ENCODE measurements at regions not wholly inside any gene's neighbourhood (a gene's known extent, or its start where the extent isn't known, plus 50 kb on each side); places are given as distances from the start of the nearest gene placed in this dataset.
"Not testable (repeated sequence)": the region's sequence is repeated elsewhere in the genome, so short reads cannot be mapped to it uniquely, and the experiment has no call there.

- Histone ChIP-seq H3K27ac (ENCODE audit: low read depth, low read length) (no peak overlapping the region), H3K36me3 (ENCODE audit: insufficient read depth, low read length) (no peaks in the 10 kb centered on the region), H3K27me3 (ENCODE audit: control insufficient read depth in 1 of 2, insufficient read depth in 2 of 2, low read length in 2 of 2) (peaks cover 0 to 4% of the 10 kb centered on the region in 2 donors), H3K4me1 (ENCODE audit: insufficient read depth, low read length) (no peaks in the 10 kb centered on the region), H3K4me3 (ENCODE audit: low read depth in 1 of 2, low read length in 2 of 2) (no peak overlapping the region), H3K9ac (ENCODE audit: low read length) (no peak overlapping the region), H3K9me3 (ENCODE audit: low read length) (no peaks in the 10 kb centered on the region)
These were observed 53.5 kb downstream of the TEX51 start for GRCh38 chr2:126952216-126952615.

- H3K4me3 ChIP-seq (ENCODE audit: low read depth in 1 of 2, low read length in 2 of 2) = no peak overlapping the region
- H3K27me3 ChIP-seq (ENCODE audit: control insufficient read depth in 1 of 2, insufficient read depth in 2 of 2, low read length in 2 of 2) = peaks cover 0 to 4% of the 10 kb centered on the region in 2 donors
- H3K4me1 ChIP-seq (ENCODE audit: insufficient read depth, low read length) = no peaks in the 10 kb centered on the region
- H3K9ac ChIP-seq (ENCODE audit: low read length) = no peak overlapping the region
- H3K36me3 ChIP-seq (ENCODE audit: insufficient read depth, low read length) = no peaks in the 10 kb centered on the region
- no peak overlapping the region for H3K27ac ChIP-seq (ENCODE audit: low read depth, low read length)
- H3K9me3 ChIP-seq (ENCODE audit: low read length) = no peaks in the 10 kb centered on the region
These were observed 54.8 kb downstream of the TEX51 start for GRCh38 chr2:126953483-126953882.

- no peaks in the 10 kb centered on the region for H3K9me3 ChIP-seq (ENCODE audit: low read length)
- no peaks in the 10 kb centered on the region for H3K4me1 ChIP-seq (ENCODE audit: insufficient read depth, low read length)
- H3K9ac ChIP-seq (ENCODE audit: low read length) = no peak overlapping the region
- no peak overlapping the region for H3K4me3 ChIP-seq (ENCODE audit: low read depth in 1 of 2, low read length in 2 of 2)
- no peak overlapping the region for H3K27ac ChIP-seq (ENCODE audit: low read depth, low read length)
- peaks cover 0 to 4% of the 10 kb centered on the region in 2 donors for H3K27me3 ChIP-seq (ENCODE audit: control insufficient read depth in 1 of 2, insufficient read depth in 2 of 2, low read length in 2 of 2)
- no peaks in the 10 kb centered on the region for H3K36me3 ChIP-seq (ENCODE audit: insufficient read depth, low read length)
These were observed 56.1 kb downstream of the TEX51 start for GRCh38 chr2:126954831-126955230.

- H3K9me3 ChIP-seq (ENCODE audit: low read length); H3K36me3 ChIP-seq (ENCODE audit: insufficient read depth, low read length); H3K4me1 ChIP-seq (ENCODE audit: insufficient read depth, low read length); H3K27ac ChIP-seq (ENCODE audit: low read depth, low read length); H3K27me3 ChIP-seq (ENCODE audit: control insufficient read depth in 1 of 2, insufficient read depth in 2 of 2, low read length in 2 of 2); H3K4me3 ChIP-seq (ENCODE audit: low read depth in 1 of 2, low read length in 2 of 2); H3K9ac ChIP-seq (ENCODE audit: low read length): not testable (repeated sequence)
These were observed 58.1 kb downstream of the TEX51 start for GRCh38 chr2:126956773-126957172.

GRCh38 chr2:126963390-126963789 lies 64.7 kb downstream of the TEX51 start:
- Histone ChIP-seq H3K27me3 (ENCODE audit: control insufficient read depth in 1 of 2, insufficient read depth in 2 of 2, low read length in 2 of 2) (no peaks in the 10 kb centered on the region), H3K4me1 (ENCODE audit: insufficient read depth, low read length) (no peaks in the 10 kb centered on the region), H3K9ac (ENCODE audit: low read length) (no peak overlapping the region), H3K9me3 (ENCODE audit: low read length) (no peaks in the 10 kb centered on the region), H3K27ac (ENCODE audit: low read depth, low read length) (no peak overlapping the region), H3K36me3 (ENCODE audit: insufficient read depth, low read length) (no peaks in the 10 kb centered on the region), H3K4me3 (ENCODE audit: low read depth in 1 of 2, low read length in 2 of 2) (no peak overlapping the region)

GRCh38 chr2:126966601-126967000 lies 67.9 kb downstream of the TEX51 start:
- no peak overlapping the region for H3K4me3 ChIP-seq (ENCODE audit: low read depth in 1 of 2, low read length in 2 of 2)
- H3K27ac ChIP-seq (ENCODE audit: low read depth, low read length) = no peak overlapping the region
- peaks cover 8% of the 10 kb centered on the region for H3K4me1 ChIP-seq (ENCODE audit: insufficient read depth, low read length)
- H3K36me3 ChIP-seq (ENCODE audit: insufficient read depth, low read length) = no peaks in the 10 kb centered on the region
- no peak overlapping the region for H3K9ac ChIP-seq (ENCODE audit: low read length)
- no peaks in the 10 kb centered on the region for H3K27me3 ChIP-seq (ENCODE audit: control insufficient read depth in 1 of 2, insufficient read depth in 2 of 2, low read length in 2 of 2)
- H3K9me3 ChIP-seq (ENCODE audit: low read length) = no peaks in the 10 kb centered on the region

- H3K4me3 ChIP-seq (ENCODE audit: low read depth in 1 of 2, low read length in 2 of 2) = no peak overlapping the region
- H3K9me3 ChIP-seq (ENCODE audit: low read length) = no peaks in the 10 kb centered on the region
- no peak overlapping the region for H3K9ac ChIP-seq (ENCODE audit: low read length)
- H3K4me1 ChIP-seq (ENCODE audit: insufficient read depth, low read length) = peaks cover 13% of the 10 kb centered on the region
- H3K27ac ChIP-seq (ENCODE audit: low read depth, low read length) = peak overlapping the region; percentile 49
- H3K27me3 ChIP-seq (ENCODE audit: control insufficient read depth in 1 of 2, insufficient read depth in 2 of 2, low read length in 2 of 2) = no peaks in the 10 kb centered on the region
- H3K36me3 ChIP-seq (ENCODE audit: insufficient read depth, low read length) = no peaks in the 10 kb centered on the region
These were observed 71.9 kb downstream of the TEX51 start for GRCh38 chr2:126970583-126970982.

- no peaks in the 10 kb centered on the region for H3K9me3 ChIP-seq (ENCODE audit: low read length)
- peak overlapping the region in 1 of 2 donors; percentile 23 for H3K4me3 ChIP-seq (ENCODE audit: low read depth in 1 of 2, low read length in 2 of 2)
- H3K27me3 ChIP-seq (ENCODE audit: control insufficient read depth in 1 of 2, insufficient read depth in 2 of 2, low read length in 2 of 2) = no peaks in the 10 kb centered on the region
- H3K36me3 ChIP-seq (ENCODE audit: insufficient read depth, low read length) = no peaks in the 10 kb centered on the region
- peak overlapping the region; percentile 49 for H3K27ac ChIP-seq (ENCODE audit: low read depth, low read length)
- H3K4me1 ChIP-seq (ENCODE audit: insufficient read depth, low read length) = peaks cover 13% of the 10 kb centered on the region
- no peak overlapping the region for H3K9ac ChIP-seq (ENCODE audit: low read length)
These were observed 72.4 kb downstream of the TEX51 start for GRCh38 chr2:126971162-126971480.

GRCh38 chr2:126971481-126972278 lies 73.0 kb downstream of the TEX51 start:
- Histone ChIP-seq H3K27ac (ENCODE audit: low read depth, low read length) (peak overlapping the region; percentile 66), H3K36me3 (ENCODE audit: insufficient read depth, low read length) (no peaks in the 10 kb centered on the region), H3K4me1 (ENCODE audit: insufficient read depth, low read length) (peaks cover 13% of the 10 kb centered on the region), H3K9me3 (ENCODE audit: low read length) (no peaks in the 10 kb centered on the region), H3K27me3 (ENCODE audit: control insufficient read depth in 1 of 2, insufficient read depth in 2 of 2, low read length in 2 of 2) (no peaks in the 10 kb centered on the region), H3K9ac (ENCODE audit: low read length) (no peak overlapping the region), H3K4me3 (ENCODE audit: low read depth in 1 of 2, low read length in 2 of 2) (peak overlapping the region; percentile 23 to 58)

GRCh38 chr2:126972279-126972626 lies 73.6 kb downstream of the TEX51 start:
- H3K9ac ChIP-seq (ENCODE audit: low read length) = no peak overlapping the region

GRCh38 chr2:126973745-126974144 lies 75.1 kb downstream of the TEX51 start:
- H3K9me3 ChIP-seq (ENCODE audit: low read length) = no peaks in the 10 kb centered on the region
- H3K27ac ChIP-seq (ENCODE audit: low read depth, low read length) = no peak overlapping the region
- H3K27me3 ChIP-seq (ENCODE audit: control insufficient read depth in 1 of 2, insufficient read depth in 2 of 2, low read length in 2 of 2) = no peaks in the 10 kb centered on the region
- H3K4me3 ChIP-seq (ENCODE audit: low read depth in 1 of 2, low read length in 2 of 2) = no peak overlapping the region
- no peak overlapping the region for H3K9ac ChIP-seq (ENCODE audit: low read length)
- H3K36me3 ChIP-seq (ENCODE audit: insufficient read depth, low read length) = no peaks in the 10 kb centered on the region
- H3K4me1 ChIP-seq (ENCODE audit: insufficient read depth, low read length) = peaks cover 13% of the 10 kb centered on the region

More at GRCh38 chr2:126972279-126972626, 73.6 kb downstream of the TEX51 start:
- Histone ChIP-seq H3K27ac (ENCODE audit: low read depth, low read length) (no peak overlapping the region), H3K9me3 (ENCODE audit: low read length) (no peaks in the 10 kb centered on the region), H3K4me1 (ENCODE audit: insufficient read depth, low read length) (peaks cover 13% of the 10 kb centered on the region), H3K27me3 (ENCODE audit: control insufficient read depth in 1 of 2, insufficient read depth in 2 of 2, low read length in 2 of 2) (no peaks in the 10 kb centered on the region), H3K4me3 (ENCODE audit: low read depth in 1 of 2, low read length in 2 of 2) (peak overlapping the region; percentile 0 to 58), H3K36me3 (ENCODE audit: insufficient read depth, low read length) (no peaks in the 10 kb centered on the region)

All from muscle layer of colon (tissue), 2 donors.